Kidney epithelial cell (primary cell): ENCODE measurements at regions not wholly inside any gene's neighbourhood (a gene's known extent, or its start where the extent isn't known, plus 50 kb on each side); places are given as distances from the start of the nearest gene placed in this dataset.

Experiments
- DNase-seq: peaks from one replicate; pipeline ENCODE4 v3.0.0-alpha.2; 2010; ENCODE audit warnings: low read depth
- H3K27me3 ChIP-seq: 2 replicates; pipeline ENCODE4 v1.6.0; 2011; ENCODE audit warnings: low read length; ENCODE audit not compliant: control insufficient read depth, insufficient read depth
- H3K36me3 ChIP-seq: 2 replicates; pipeline ENCODE4 v1.5.1; 2011; ENCODE audit warnings: low read length; ENCODE audit not compliant: control insufficient read depth, insufficient read depth
- H3K4me3 ChIP-seq: 2 replicates; pipeline ENCODE4 v1.5.1; 2011; ENCODE audit warnings: low read depth, mild to moderate bottlenecking, control low read depth, low read length
- TF ChIP-seq, protein P1 (sequence below): IDR thresholded peaks from 2 replicates; pipeline ENCODE4 v1.5.1; 2011; ENCODE audit warnings: mild to moderate bottlenecking, moderate library complexity, low read length, control low read depth, inconsistent platforms; ENCODE audit not compliant: insufficient read depth, poor library complexity, severe bottlenecking

DNA sequence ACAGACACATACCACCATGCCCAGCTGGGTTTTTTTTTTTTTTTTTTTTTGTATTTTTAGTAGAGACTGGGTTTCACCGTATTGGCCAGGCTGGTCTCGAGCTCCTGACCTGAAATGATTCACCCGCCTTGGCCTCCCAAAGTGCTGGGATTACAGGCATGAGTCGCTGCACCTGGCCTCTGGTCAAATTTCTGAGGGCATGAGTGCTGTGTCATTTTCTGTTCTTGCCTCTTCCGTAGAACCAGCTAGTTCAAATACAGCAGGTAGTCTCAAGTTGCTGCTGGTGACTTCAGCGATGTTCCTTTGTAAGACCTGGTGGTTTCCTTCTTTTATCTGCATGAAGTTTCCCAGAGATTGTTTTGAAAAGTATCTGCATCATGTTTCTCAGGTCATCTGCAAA, 134.8 kb upstream of the SHH start:
- H3K36me3 ChIP-seq = no peaks in the 10 kb centered on the region
- H3K27me3 ChIP-seq = no peaks in the 10 kb centered on the region
- peak; percentile 69 for DNase-seq
- TF ChIP-seq, protein P1, sequence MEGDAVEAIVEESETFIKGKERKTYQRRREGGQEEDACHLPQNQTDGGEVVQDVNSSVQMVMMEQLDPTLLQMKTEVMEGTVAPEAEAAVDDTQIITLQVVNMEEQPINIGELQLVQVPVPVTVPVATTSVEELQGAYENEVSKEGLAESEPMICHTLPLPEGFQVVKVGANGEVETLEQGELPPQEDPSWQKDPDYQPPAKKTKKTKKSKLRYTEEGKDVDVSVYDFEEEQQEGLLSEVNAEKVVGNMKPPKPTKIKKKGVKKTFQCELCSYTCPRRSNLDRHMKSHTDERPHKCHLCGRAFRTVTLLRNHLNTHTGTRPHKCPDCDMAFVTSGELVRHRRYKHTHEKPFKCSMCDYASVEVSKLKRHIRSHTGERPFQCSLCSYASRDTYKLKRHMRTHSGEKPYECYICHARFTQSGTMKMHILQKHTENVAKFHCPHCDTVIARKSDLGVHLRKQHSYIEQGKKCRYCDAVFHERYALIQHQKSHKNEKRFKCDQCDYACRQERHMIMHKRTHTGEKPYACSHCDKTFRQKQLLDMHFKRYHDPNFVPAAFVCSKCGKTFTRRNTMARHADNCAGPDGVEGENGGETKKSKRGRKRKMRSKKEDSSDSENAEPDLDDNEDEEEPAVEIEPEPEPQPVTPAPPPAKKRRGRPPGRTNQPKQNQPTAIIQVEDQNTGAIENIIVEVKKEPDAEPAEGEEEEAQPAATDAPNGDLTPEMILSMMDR = no peak
- no peak overlapping the region for H3K4me3 ChIP-seq

DNA sequence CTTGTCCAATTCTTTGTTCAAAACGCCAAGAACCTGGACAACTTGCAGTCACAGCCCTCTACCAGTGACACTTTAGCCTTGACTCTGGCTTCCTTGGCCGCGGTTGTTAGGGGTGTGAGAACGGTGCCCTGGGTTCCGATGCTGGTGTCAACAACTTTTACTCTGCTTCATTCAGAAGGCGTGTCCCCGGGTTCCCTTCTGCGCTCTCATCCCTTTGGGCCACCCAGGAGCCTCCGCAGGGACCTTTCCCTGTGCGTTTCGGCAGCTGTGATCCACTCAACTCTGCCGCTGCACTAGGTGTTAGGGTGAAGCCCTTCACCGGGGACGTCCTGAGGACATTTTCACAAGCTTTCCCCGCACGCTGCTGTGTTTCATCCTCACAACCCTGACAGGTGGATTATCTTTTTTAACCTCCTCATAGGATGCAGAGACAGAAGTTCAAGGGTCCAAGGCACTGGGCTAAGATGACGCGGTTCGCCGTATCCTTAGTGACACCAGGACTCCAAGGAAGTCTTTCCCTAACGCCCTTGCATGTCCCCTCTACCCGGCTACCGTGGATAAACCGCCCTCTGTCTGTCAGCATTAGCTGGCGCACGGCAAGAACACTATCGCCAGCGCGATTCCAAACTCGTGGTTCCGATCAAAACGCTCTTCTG, 133.5 kb upstream of the SHH start:
- TF ChIP-seq, protein P1 = no peak
- no peak for DNase-seq
- H3K36me3 ChIP-seq = no peaks in the 10 kb centered on the region
- no peaks in the 10 kb centered on the region for H3K27me3 ChIP-seq
- no peak overlapping the region for H3K4me3 ChIP-seq

DNA sequence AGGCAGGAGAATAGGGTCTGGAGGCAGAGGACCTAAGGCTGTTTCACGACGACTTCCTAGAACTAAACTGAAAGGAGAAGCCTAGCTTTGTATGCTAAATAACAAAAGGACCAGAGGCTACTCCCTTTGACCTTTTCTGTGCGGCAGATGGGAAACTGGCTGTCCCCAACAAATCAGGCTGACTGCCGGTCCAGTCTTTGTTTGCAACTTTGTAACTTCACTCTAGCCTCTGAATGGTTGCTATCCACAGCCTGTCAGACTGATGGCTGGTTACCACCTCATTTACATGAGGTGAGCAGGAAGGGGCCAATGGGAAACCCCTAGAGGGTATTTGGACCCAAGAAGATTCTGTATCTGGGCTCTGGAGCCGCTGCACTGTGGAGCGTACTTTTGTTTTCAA, 132.6 kb upstream of the SHH start:
- no peak for DNase-seq
- Histone ChIP-seq H3K27me3 (no peaks in the 10 kb centered on the region), H3K4me3 (no peak overlapping the region), H3K36me3 (no peaks in the 10 kb centered on the region)
- TF ChIP-seq, protein P1 = no peak

DNA sequence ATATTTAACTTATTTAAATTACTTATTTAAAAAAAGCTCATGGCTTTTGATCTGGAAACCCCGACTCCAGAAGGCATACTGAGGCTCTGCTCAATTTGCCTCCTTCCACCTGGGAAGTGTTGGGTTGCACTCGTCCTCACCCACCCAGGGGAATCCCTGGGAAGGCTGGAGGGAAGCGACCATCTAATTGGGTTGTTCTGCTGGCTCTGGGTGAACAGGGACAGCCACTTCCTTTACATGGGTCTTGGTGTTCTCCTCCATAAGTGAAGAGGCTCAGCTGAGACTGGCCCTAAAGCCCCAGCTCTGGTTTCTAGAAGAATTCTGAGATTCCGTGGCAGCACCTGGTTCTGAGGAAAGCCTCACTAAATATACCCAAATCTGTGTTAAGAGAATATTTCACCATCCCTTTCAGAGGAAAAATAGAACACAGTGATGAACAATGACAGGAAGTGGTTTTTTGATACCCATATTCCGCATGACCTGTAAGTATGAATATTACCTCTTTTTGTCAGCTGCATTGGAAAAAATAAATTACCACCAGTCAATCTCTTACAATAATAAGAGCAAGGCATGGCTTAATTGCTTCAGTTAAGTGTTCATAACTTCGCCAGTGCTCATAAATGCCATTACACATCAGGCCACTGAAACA, 131.1 kb upstream of the SHH start:
- no peak overlapping the region for H3K4me3 ChIP-seq
- DNase-seq = no peak
- no peaks in the 10 kb centered on the region for H3K27me3 ChIP-seq
- H3K36me3 ChIP-seq = no peaks in the 10 kb centered on the region
- TF ChIP-seq, protein P1 = no peak

DNA sequence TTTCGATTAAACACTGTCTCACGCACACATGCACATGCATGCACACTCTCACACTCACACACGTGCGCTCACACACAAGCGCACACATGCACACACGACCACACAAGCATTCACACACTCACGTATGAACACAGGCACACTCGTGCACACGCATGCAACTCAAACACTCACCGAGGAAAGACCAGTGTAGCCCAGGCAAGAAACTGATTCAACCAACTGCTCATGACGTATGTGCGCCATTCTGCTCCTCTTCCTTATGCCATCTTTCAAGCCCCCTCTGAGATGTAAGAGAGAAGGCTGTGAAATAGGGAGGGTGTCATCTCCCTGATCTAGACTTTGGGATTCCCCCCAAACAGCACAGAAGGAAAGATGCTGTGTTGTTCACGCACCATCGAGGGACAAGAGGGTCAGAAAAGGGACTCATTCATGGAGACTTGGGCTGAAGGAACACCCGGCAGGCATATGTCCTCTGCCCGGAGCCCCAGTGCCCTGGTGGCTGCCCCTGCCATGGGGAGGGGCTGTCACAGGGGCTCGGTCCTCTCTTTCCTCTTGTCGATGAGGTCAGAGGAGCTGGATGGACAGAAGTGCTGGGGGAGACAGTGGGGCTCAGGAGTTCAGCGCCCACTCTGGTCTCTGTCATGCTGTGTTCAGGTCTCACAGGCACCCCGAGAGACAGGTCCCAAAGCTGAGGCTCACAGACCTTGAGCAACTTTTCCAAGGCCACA, 130.1 kb upstream of the SHH start:
- no peaks in the 10 kb centered on the region for H3K36me3 ChIP-seq
- H3K27me3 ChIP-seq = no peaks in the 10 kb centered on the region
- TF ChIP-seq, protein P1 = no peak
- H3K4me3 ChIP-seq = no peak overlapping the region
- no peak for DNase-seq
